Posterior vena cava (tissue), 2 donors: ENCODE measurements at regions not wholly inside any gene's neighbourhood (a gene's known extent, or its start where the extent isn't known, plus 50 kb on each side); places are given as distances from the start of the nearest gene placed in this dataset.
"Not testable (repeated sequence)": the region's sequence is repeated elsewhere in the genome, so short reads cannot be mapped to it uniquely, and the experiment has no call there.

Experiments used
- DNase-seq: peaks from one replicate; pipeline ENCODE4 v3.0.0-alpha.2; 2020; ENCODE audit warnings: low spot score
- intact Hi-C, 2 donors: fragments of 100-400 bp; cut with DNase I; formaldehyde crosslinking; loops; one replicate each; pipeline versions ENCODE4 v1.14.1 to v1.14.2; 2022 to 2023
- donor health status: DM: yes; HTN: yes; CAD: no.
- donor health status: DM: yes; HTN: yes; CAD: no.

GRCh38 chr4:132488555-132488954 lies 660.5 kb upstream of the PCDH10 start:
- intact Hi-C loops, result no loop called here
- no peak for DNase-seq

- DNase-seq, result no peak
- intact Hi-C loops, result no loop called here
Measured at GRCh38 chr4:132493476-132493875, 655.6 kb upstream of the PCDH10 start.

GRCh38 chr4:132495267-132495812 lies 653.8 kb upstream of the PCDH10 start:
- intact Hi-C loops, DNase-seq: not testable (repeated sequence)

GRCh38 chr4:132498215-132498614 lies 650.9 kb upstream of the PCDH10 start:
- intact Hi-C loops, result no loop called here

GRCh38 chr4:132502096-132502552 lies 647.0 kb upstream of the PCDH10 start:
- DNase-seq, result no peak
- intact Hi-C loops, result no loop called here

More at GRCh38 chr4:132498215-132498614, 650.9 kb upstream of the PCDH10 start:
- no peak for DNase-seq

- intact Hi-C loops, result no loop called here
- no peak for DNase-seq
Measured at GRCh38 chr4:132504438-132504837, 644.7 kb upstream of the PCDH10 start.

- DNase-seq, result no peak
- intact Hi-C loops, result no loop called here
Measured at GRCh38 chr4:132506568-132506967, 642.5 kb upstream of the PCDH10 start.

- DNase-seq, result no peak
- intact Hi-C loops, result loop anchor here in 1 of 2 donors (5.0 kb wide), 1 partner anchor 84 kb away; no protein-coding TSS in a partner anchor
Measured at GRCh38 chr4:132513491-132513890, 635.6 kb upstream of the PCDH10 start.

- intact Hi-C loops, result no loop called here
Measured at GRCh38 chr4:132526652-132527051, 622.4 kb upstream of the PCDH10 start.

GRCh38 chr4:132527817-132528216 lies 621.3 kb upstream of the PCDH10 start:
- intact Hi-C loops, result no loop called here

More at GRCh38 chr4:132526652-132527051, 622.4 kb upstream of the PCDH10 start:
- no peak for DNase-seq

GRCh38 chr4:132530861-132531260 lies 618.2 kb upstream of the PCDH10 start:
- no peak for DNase-seq
- intact Hi-C loops, result no loop called here

More at GRCh38 chr4:132527817-132528216, 621.3 kb upstream of the PCDH10 start:
- no peak for DNase-seq

- intact Hi-C loops, result no loop called here
Measured at GRCh38 chr4:132540268-132540667, 608.8 kb upstream of the PCDH10 start.

GRCh38 chr4:132540797-132541196 lies 608.3 kb upstream of the PCDH10 start:
- intact Hi-C loops, result no loop called here
- no peak for DNase-seq

More at GRCh38 chr4:132540268-132540667, 608.8 kb upstream of the PCDH10 start:
- no peak for DNase-seq

GRCh38 chr4:132542228-132542627 lies 606.9 kb upstream of the PCDH10 start:
- DNase-seq, result no peak
- intact Hi-C loops, result no loop called here

- DNase-seq, result no peak
- intact Hi-C loops, result no loop called here
Measured at GRCh38 chr4:132548463-132548862, 600.6 kb upstream of the PCDH10 start.

GRCh38 chr4:132556316-132556715 lies 592.8 kb upstream of the PCDH10 start:
- intact Hi-C loops, result no loop called here
- no peak for DNase-seq

GRCh38 chr4:132557660-132558059 lies 591.4 kb upstream of the PCDH10 start:
- no peak for DNase-seq
- intact Hi-C loops, result no loop called here

GRCh38 chr4:132564920-132565319 lies 584.2 kb upstream of the PCDH10 start:
- intact Hi-C loops, result no loop called here
- DNase-seq, result no peak

GRCh38 chr4:132565542-132565941 lies 583.6 kb upstream of the PCDH10 start:
- intact Hi-C loops, result no loop called here
- DNase-seq, result no peak

- no peak for DNase-seq
- intact Hi-C loops, result no loop called here
Measured at GRCh38 chr4:132572210-132572609, 576.9 kb upstream of the PCDH10 start.

- intact Hi-C loops, result no loop called here
- DNase-seq, result no peak
Measured at GRCh38 chr4:132587626-132588025, 561.5 kb upstream of the PCDH10 start.

GRCh38 chr4:132592340-132592739 lies 556.8 kb upstream of the PCDH10 start:
- DNase-seq, result no peak
- intact Hi-C loops, result no loop called here
